ENCODE measurements at regions not wholly inside any gene's neighbourhood (a gene's known extent, or its start where the extent isn't known, plus 50 kb on each side); places are given as distances from the start of the nearest gene placed in this dataset.
"Not testable (repeated sequence)": the region's sequence is repeated elsewhere in the genome, so short reads cannot be mapped to it uniquely, and the experiment has no call there.

- DNase-seq: no peak
These were observed 223.4 kb downstream of the SEC23IP start for GRCh38 chr10:120115959-120116358.

- no peak for DNase-seq
These were observed 229.2 kb downstream of the SEC23IP start for GRCh38 chr10:120121768-120122167.

GRCh38 chr10:120131183-120131582 lies 238.7 kb downstream of the SEC23IP start:
- DNase-seq: peak; percentile 57

GRCh38 chr10:120132811-120133210 lies 240.3 kb downstream of the SEC23IP start:
- DNase-seq: no peak

- DNase-seq: no peak
These were observed 246.2 kb downstream of the SEC23IP start for GRCh38 chr10:120138689-120139088.

GRCh38 chr10:120145107-120145506 lies 252.6 kb downstream of the SEC23IP start:
- no peak for DNase-seq

GRCh38 chr10:120156614-120157274 lies 264.2 kb downstream of the SEC23IP start:
- DNase-seq: no peak

GRCh38 chr10:120161111-120161510 lies 268.6 kb downstream of the SEC23IP start:
- DNase-seq: no peak

GRCh38 chr10:120162471-120162870 lies 269.9 kb downstream of the SEC23IP start:
- DNase-seq: no peak

- DNase-seq: no peak
These were observed 279.8 kb downstream of the SEC23IP start for GRCh38 chr10:120172356-120172755.

- DNase-seq: no peak
These were observed 282.0 kb downstream of the SEC23IP start for GRCh38 chr10:120174491-120174890.

- no peak for DNase-seq
These were observed 279.7 kb upstream of the PLPP4 start for GRCh38 chr10:120177330-120177729.

GRCh38 chr10:120180160-120180559 lies 276.9 kb upstream of the PLPP4 start:
- DNase-seq: no peak

- DNase-seq: no peak
These were observed 275.9 kb upstream of the PLPP4 start for GRCh38 chr10:120181154-120181553.

GRCh38 chr10:120182431-120182830 lies 274.6 kb upstream of the PLPP4 start:
- DNase-seq: no peak

GRCh38 chr10:120183546-120183945 lies 273.5 kb upstream of the PLPP4 start:
- no peak for DNase-seq

GRCh38 chr10:120184547-120185337 lies 272.3 kb upstream of the PLPP4 start:
- DNase-seq: no peak

- no peak for DNase-seq
These were observed 270.5 kb upstream of the PLPP4 start for GRCh38 chr10:120186506-120186905.

GRCh38 chr10:120187168-120187567 lies 269.9 kb upstream of the PLPP4 start:
- not testable (repeated sequence) for DNase-seq

GRCh38 chr10:120188950-120189349 lies 268.1 kb upstream of the PLPP4 start:
- no peak for DNase-seq

- DNase-seq: no peak
These were observed 260.9 kb upstream of the PLPP4 start for GRCh38 chr10:120195984-120196712.

- no peak for DNase-seq
These were observed 252.2 kb upstream of the PLPP4 start for GRCh38 chr10:120204877-120205276.

- no peak for DNase-seq
These were observed 251.5 kb upstream of the PLPP4 start for GRCh38 chr10:120205368-120206018.
